Epithelial cell of esophagus (primary cell): ENCODE measurements at regions not wholly inside any gene's neighbourhood (a gene's known extent, or its start where the extent isn't known, plus 50 kb on each side); places are given as distances from the start of the nearest gene placed in this dataset.

Experiments
- DNase-seq: peaks from one replicate; pipeline ENCODE4 v3.0.0; 2010; ENCODE audit warnings: low read depth
- H3K4me3 ChIP-seq: 2 replicates; pipeline ENCODE4 v1.5.1; 2011; ENCODE audit warnings: mild to moderate bottlenecking, low read length, control low read depth
- CTCF ChIP-seq: IDR thresholded peaks from 2 replicates; pipeline ENCODE4 v1.5.1; 2011; ENCODE audit warnings: low read depth, mild to moderate bottlenecking, low read length, control low read depth, inconsistent platforms; ENCODE audit not compliant: insufficient read depth; ENCODE audit errors: missing control alignments

- TF ChIP-seq CTCF = no peak
- no peak for DNase-seq
- H3K4me3 ChIP-seq = no peak overlapping the region
Measured at GRCh38 chrX:39519030-39519488, 578.7 kb downstream of the BCOR start.

GRCh38 chrX:39519566-39520301 lies 578.0 kb downstream of the BCOR start:
- no peak for DNase-seq
- H3K4me3 ChIP-seq = no peak overlapping the region
- no peak for TF ChIP-seq CTCF

GRCh38 chrX:39525758-39526157 lies 572.0 kb downstream of the BCOR start:
- no peak for DNase-seq
- no peak for TF ChIP-seq CTCF
- no peak overlapping the region for H3K4me3 ChIP-seq

- no peak overlapping the region for H3K4me3 ChIP-seq
- TF ChIP-seq CTCF = no peak
- DNase-seq = no peak
Measured at GRCh38 chrX:39527025-39527424, 570.7 kb downstream of the BCOR start.

- no peak for DNase-seq
- H3K4me3 ChIP-seq = no peak overlapping the region
- no peak for TF ChIP-seq CTCF
Measured at GRCh38 chrX:39528161-39528916, 569.4 kb downstream of the BCOR start.

- no peak overlapping the region for H3K4me3 ChIP-seq
- DNase-seq = no peak
- no peak for TF ChIP-seq CTCF
Measured at GRCh38 chrX:39532761-39533160, 565.0 kb downstream of the BCOR start.
